ENCODE measurements at regions not wholly inside any gene's neighbourhood (a gene's known extent, or its start where the extent isn't known, plus 50 kb on each side); places are given as distances from the start of the nearest gene placed in this dataset.

- no peaks in the 10 kb centered on the region for H3K79me1 ChIP-seq (ENCODE audit: insufficient read depth, low read depth, low read length, poor library complexity, severe bottlenecking)
- no peak overlapping the region for H2AFZ ChIP-seq (ENCODE audit: low read length)
- H3K79me2 ChIP-seq (ENCODE audit: insufficient read depth, low read length) = no peaks in the 10 kb centered on the region
- H4K20me1 ChIP-seq (ENCODE audit: control insufficient read depth, insufficient read depth, insufficient read length) = no peaks in the 10 kb centered on the region
- H3K4me1 Mint-ChIP-seq = peaks cover 3 to 4% of the 10 kb centered on the region in 2 experiments; a peak in 2 of 4 replicates
- H3T11ph ChIP-seq (ENCODE audit: low read length) = no peak overlapping the region
- H3K4me3 Mint-ChIP-seq = no peak overlapping the region
- H3K4me2 ChIP-seq (ENCODE audit: insufficient read depth, insufficient read length, low read length) = no peak overlapping the region
- H3K23me2 ChIP-seq (ENCODE audit: insufficient read length, low read depth, low read length, poor library complexity, severe bottlenecking) = no peaks in the 10 kb centered on the region
- H3K27ac Mint-ChIP-seq = no peak overlapping the region
- no peak overlapping the region for H2BK15ac ChIP-seq (ENCODE audit: low read depth, low read length)
- no CpG with 5 or more reads among the region's 9 CpGs for WGBS (ENCODE audit: extremely low coverage, insufficient read length, low lambda C conversion rate)
- H3K9me3 Mint-ChIP-seq = peaks cover 0 to 2% of the 10 kb centered on the region in 2 experiments; a peak in 3 of 5 replicates
- no peak overlapping the region for H4K5ac ChIP-seq (ENCODE audit: insufficient read length, low read depth, low read length)
- no peak overlapping the region for H3K27ac ChIP-seq (ENCODE audit: insufficient read length, low read depth, low read length)
- no peak overlapping the region for H2BK12ac ChIP-seq (ENCODE audit: insufficient read length, low read depth, low read length)
- H4K8ac ChIP-seq (replicated peaks; ENCODE audit: insufficient read length, low read depth, low read length) = no peak overlapping the region
- H2BK120ac ChIP-seq (ENCODE audit: low read depth, low read length, poor library complexity, severe bottlenecking) = no peak overlapping the region
- no peaks in the 10 kb centered on the region for H3K27me3 ChIP-seq (ENCODE audit: insufficient read depth, low read length)
- H3K56ac ChIP-seq (ENCODE audit: insufficient read length, low read depth, low read length) = no peak overlapping the region
- H3K4me1 ChIP-seq (ENCODE audit: insufficient read depth, low read length) = no peaks in the 10 kb centered on the region
- H3K36me3 Mint-ChIP-seq (ENCODE audit: insufficient read depth in 1 of 3, low read depth in 3 of 3) = no peaks in the 10 kb centered on the region
- H3K9me3 ChIP-seq (ENCODE audit: control insufficient read depth, low read depth, low read length) = no peaks in the 10 kb centered on the region
- no peak overlapping the region for H3K14ac ChIP-seq (ENCODE audit: insufficient read depth, low read length)
- H3K23ac ChIP-seq (ENCODE audit: insufficient read length, low read depth, low read length) = no peak overlapping the region
- no peak overlapping the region for H2BK5ac ChIP-seq (ENCODE audit: insufficient read length, low read length)
- H3K9ac ChIP-seq (ENCODE audit: extremely low read depth, insufficient read length, low read length) = no peak overlapping the region
- no peak overlapping the region for H4K91ac ChIP-seq (ENCODE audit: insufficient read length, low read depth, low read length)
- H2AK5ac ChIP-seq (ENCODE audit: insufficient read length, low read length) = no peak overlapping the region
- no peak overlapping the region for H2BK20ac ChIP-seq (ENCODE audit: low read depth, low read length, poor library complexity, severe bottlenecking)
- H3K27me3 Mint-ChIP-seq (ENCODE audit: low read depth) = no peaks in the 10 kb centered on the region
- H3K4ac ChIP-seq (ENCODE audit: low read depth, low read length) = no peak overlapping the region
- no peak overlapping the region for H3K18ac ChIP-seq (ENCODE audit: insufficient read length, low read depth, low read length)
- DNase-seq = no peak
- TF ChIP-seq CTCF (conservative IDR thresholded peaks at IDR 0.05) = no peak
Observed at GRCh38 chr4:187212446-187213080, 488.9 kb upstream of the FAT1 start.
